K562 (cell line): ENCODE measurements at regions not wholly inside any gene's neighbourhood (a gene's known extent, or its start where the extent isn't known, plus 50 kb on each side); places are given as distances from the start of the nearest gene placed in this dataset.
A peak's percentile ranks its signal among the peaks of the same experiment; 100 is the strongest.

Source experiments
- ARID3A ChIP-seq: IDR thresholded peaks from 2 replicates; pipeline ENCODE4 v1.6.1; 2012; ENCODE audit warnings: low read depth, low read length, improper control_type of control experiment, borderline replicate concordance
- CREB1 ChIP-seq, 2 experiments: sonication (generic) in 1 of 2; formaldehyde crosslinking in 1 of 2; IDR thresholded peaks; 2 replicates each; pipeline versions ENCODE4 v1.6.1 to v1.8.0; 2012 to 2022; ENCODE audit warnings: inconsistent platforms in 1 of 2, mild to moderate bottlenecking in 1 of 2, missing genetic modification reagents in 1 of 2, moderate library complexity in 1 of 2
- CTCF ChIP-seq, 3 experiments: IDR thresholded peaks in 2 of 3; conservative IDR thresholded peaks in 1 of 3; 2 replicates each; pipeline ENCODE4 v1.5.1; 2011 to 2012; ENCODE audit warnings: low read length in 3 of 3, mild to moderate bottlenecking in 3 of 3, control low read depth in 2 of 3, improper control_type of control experiment in 1 of 3, inconsistent platforms in 1 of 3, low read depth in 1 of 3, mixed read lengths in 1 of 3, moderate library complexity in 1 of 3; ENCODE audit not compliant: insufficient read depth in 2 of 3
- CTCFL ChIP-seq: IDR thresholded peaks from 2 replicates; pipeline ENCODE4 v1.6.1; 2011; ENCODE audit warnings: borderline replicate concordance, low read depth, mild to moderate bottlenecking, moderate library complexity, low read length; ENCODE audit not compliant: insufficient read depth, poor library complexity, severe bottlenecking
- HDAC1 ChIP-seq, 2 experiments: fragments of 450-650 bp; IDR thresholded peaks; 2 replicates each; pipeline ENCODE4 v1.6.1; 2016 to 2017; ENCODE audit warnings: inconsistent platforms in 1 of 2, mild to moderate bottlenecking in 1 of 2, moderate library complexity in 1 of 2
- RCOR1 ChIP-seq, 2 experiments: IDR thresholded peaks; 2 replicates each; pipeline ENCODE4 v1.6.1; 2012; ENCODE audit warnings: low read depth in 2 of 2, low read length in 2 of 2, borderline replicate concordance in 1 of 2, improper control_type of control experiment in 1 of 2
- REST ChIP-seq, 2 experiments: fragments of 450-650 bp; formaldehyde crosslinking in 1 of 2; IDR thresholded peaks; 2 replicates each; pipeline versions ENCODE4 v1.4.0 to v1.6.1; 2014 to 2020; ENCODE audit warnings: mild to moderate bottlenecking in 2 of 2, borderline replicate concordance in 1 of 2, low read depth in 1 of 2
- WHSC1 ChIP-seq: IDR thresholded peaks from one replicate; pipeline ENCODE4 v1.6.1; 2012; ENCODE audit warnings: low read length, control low read depth, inconsistent platforms

GRCh38 chr6:108782179-108783041 lies 65.8 kb upstream of the ARMC2 start (continued):
- TF ChIP-seq WHSC1, result no peak
- TF ChIP-seq HDAC1 (IDR thresholded peaks at IDR 0.05), result peak in 1 of 2 experiments; percentile 46; a peak in 1 of 4 replicates
- peak; percentile 89 for TF ChIP-seq REST (IDR thresholded peaks at IDR 0.05; ENCODE audit: borderline replicate concordance)
- TF ChIP-seq REST (CRISPR knock-in tag; IDR thresholded peaks at IDR 0.05; ENCODE audit: low read depth), result no peak
- peak; percentile 42 for TF ChIP-seq CTCFL
- TF ChIP-seq ARID3A, result no peak
- TF ChIP-seq RCOR1 (IDR thresholded peaks at IDR 0.05; ENCODE audit: borderline replicate concordance in 1 of 2, low read depth in 2 of 2, low read length in 2 of 2), result peak in 1 of 2 experiments; percentile 82; a peak in 2 of 4 replicates
- TF ChIP-seq CTCF (IDR thresholded peaks at IDR 0.05 in 2 of 3, conservative IDR thresholded peaks at IDR 0.05 in 1 of 3; ENCODE audit: insufficient read depth in 2 of 3, low read depth in 1 of 3, low read length in 3 of 3), result peak; percentile 92 to 94 (median 93)
- TF ChIP-seq CREB1 (IDR thresholded peaks at IDR 0.05), result no peak
- peak; percentile 51; the same call in 1 of the 2 replicates for TF ChIP-seq CREB1 (CRISPR knock-in tag; IDR thresholded peaks at IDR 0.05)
